B cell (primary cell): ENCODE measurements at regions not wholly inside any gene's neighbourhood (a gene's known extent, or its start where the extent isn't known, plus 50 kb on each side); places are given as distances from the start of the nearest gene placed in this dataset.

Experiments
- ATAC-seq: fragments of 200-7000 bp; cut with Tn5 transposase; one replicate; pipeline ENCODE4 v1.10.0; 2021; ENCODE audit warnings: low read depth, mild to moderate bottlenecking, moderate number of reproducible peaks, moderate library complexity
- CTCF ChIA-PET: fragments of 350-600 bp; sonication (Branson Sonifier 250); formaldehyde crosslinking; loops from one replicate; lab custom pipeline; 2021; ENCODE audit warnings: antibody characterized with exemption, inconsistent platforms; lab: Charles Lee
- POLR2A ChIA-PET: fragments of 350-600 bp; sonication (Branson Sonifier 250); formaldehyde crosslinking; loops from one replicate; lab custom pipeline; 2021; ENCODE audit warnings: antibody characterized with exemption; lab: Charles Lee
- DNase-seq: peaks from one replicate; pipeline ENCODE4 v3.0.0; 2013
- H2AFZ ChIP-seq: 2 replicates; pipeline ENCODE4 v1.6.1; 2012; ENCODE audit warnings: mild to moderate bottlenecking, low read depth, low read length; ENCODE audit not compliant: insufficient read depth, poor library complexity, severe bottlenecking
- H3K27ac ChIP-seq, 2 donors: 1 replicate in 1 of 2; 2 replicates in 1 of 2; pipeline ENCODE4 v1.5.1; 2012 to 2013; ENCODE audit warnings: low read length in 2 of 2, mild to moderate bottlenecking in 2 of 2, moderate library complexity in 1 of 2
- H3K27me3 ChIP-seq, 4 experiments: fragments of 200-600 bp in 1 of 4; sonication (generic) in 1 of 4; replicated peaks in 1 of 4; 1 replicate in 2 of 4; 2 replicates in 2 of 4; pipeline versions ENCODE4 v1.6.1 to v1.7.0; 2013 to 2016; ENCODE audit warnings: low read length in 3 of 4, mild to moderate bottlenecking in 2 of 4, mixed read lengths in 1 of 4, moderate library complexity in 1 of 4; ENCODE audit not compliant: insufficient read depth in 4 of 4, control insufficient read depth in 3 of 4; ENCODE audit errors: control extremely low read depth in 1 of 4
- H3K36me3 ChIP-seq, 2 experiments: replicated peaks in 1 of 2; 1 replicate in 1 of 2; 2 replicates in 1 of 2; pipeline versions ENCODE4 v1.6.1 to v1.7.1; 2013; ENCODE audit warnings: low read length in 1 of 2; ENCODE audit not compliant: insufficient read depth in 2 of 2, control insufficient read depth in 1 of 2; ENCODE audit errors: control extremely low read depth in 1 of 2, extremely low read depth in 1 of 2
- H3K4me1 ChIP-seq, 2 donors: fragments of 200-600 bp in 1 of 2; sonication (generic) in 1 of 2; 1 replicate in 1 of 2; 2 replicates in 1 of 2; pipeline versions ENCODE4 v1.5.1 to v1.6.1; 2013 to 2017; ENCODE audit warnings: low read length in 2 of 2; ENCODE audit not compliant: control insufficient read depth in 2 of 2, insufficient read depth in 2 of 2
- H3K4me2 ChIP-seq: replicated peaks from 2 replicates; pipeline ENCODE3; 2012; ENCODE audit warnings: mild to moderate bottlenecking, low read depth, low read length; ENCODE audit not compliant: poor library complexity, severe bottlenecking
- H3K4me3 ChIP-seq, 5 experiments: fragments of 200-600 bp in 1 of 5; sonication (generic) in 1 of 5; 1 replicate in 3 of 5; 2 replicates in 2 of 5; pipeline versions ENCODE4 v1.5.1 to v1.7.0; 2011 to 2016; ENCODE audit warnings: low read length in 4 of 5, mild to moderate bottlenecking in 4 of 5, low read depth in 2 of 5, control low read depth in 1 of 5, moderate library complexity in 1 of 5; ENCODE audit not compliant: insufficient read depth in 1 of 5; ENCODE audit errors: control extremely low read depth in 1 of 5, extremely low read depth in 1 of 5
- H3K79me2 ChIP-seq: fragments of 200-600 bp; sonication (generic); one replicate; pipeline ENCODE4 v1.6.0; 2016; ENCODE audit warnings: low read length; ENCODE audit not compliant: control insufficient read depth, insufficient read depth
- H3K9ac ChIP-seq: fragments of 200-600 bp; sonication (generic); 2 replicates; pipeline ENCODE4 v1.6.1; 2017; ENCODE audit warnings: mild to moderate bottlenecking, low read length, moderate library complexity
- H3K9me3 ChIP-seq, 3 donors: one replicate each; pipeline versions ENCODE4 v1.6.1 to v1.7.1; 2013; ENCODE audit warnings: low read length in 2 of 3; ENCODE audit not compliant: control insufficient read depth in 2 of 3, insufficient read depth in 1 of 3; ENCODE audit errors: control extremely low read depth in 1 of 3
- H4K20me1 ChIP-seq: 2 replicates; pipeline ENCODE4 v1.6.0; 2012; ENCODE audit warnings: mild to moderate bottlenecking, low read length; ENCODE audit not compliant: insufficient read depth, control insufficient read depth, poor library complexity, severe bottlenecking
- H3K27ac Mint-ChIP-seq: one replicate; pipeline ENCODE4 v1.8.0; 2021; ENCODE audit warnings: mixed read lengths
- H3K27me3 Mint-ChIP-seq: one replicate; pipeline ENCODE4 v1.8.0; 2021; ENCODE audit warnings: mixed read lengths
- H3K4me1 Mint-ChIP-seq: one replicate; pipeline ENCODE4 v1.8.0; 2021; ENCODE audit warnings: mixed read lengths
- H3K4me3 Mint-ChIP-seq: one replicate; pipeline ENCODE4 v1.8.0; 2021; ENCODE audit warnings: mixed read lengths
- H3K9me3 Mint-ChIP-seq: one replicate; pipeline ENCODE4 v1.8.0; 2022; ENCODE audit warnings: mixed read lengths; ENCODE audit not compliant: insufficient read depth
- EZH2 ChIP-seq: IDR thresholded peaks from 2 replicates; pipeline ENCODE4 v1.6.1; 2012; ENCODE audit warnings: borderline replicate concordance, low read depth, mild to moderate bottlenecking, moderate library complexity, low read length; ENCODE audit not compliant: insufficient read depth, poor library complexity, severe bottlenecking
- WGBS: methylation state at CpG from one replicate; pipeline ENCODE4 v1.1.5; 2013; ENCODE audit warnings: missing lambda C conversion rate; ENCODE audit not compliant: insufficient coverage; 5-methylcytosine and 5-hydroxymethylcytosine counted together
- intact Hi-C: fragments of 100-400 bp; cut with micrococcal nuclease; formaldehyde crosslinking; loops from one replicate; pipeline ENCODE4 v1.10.0; 2022
- TF ChIP-seq, protein P1 (sequence below): fragments of 200-600 bp; IDR thresholded peaks from one replicate; pipeline ENCODE4 v1.8.0; 2022; ENCODE audit warnings: antibody characterized with exemption, mild to moderate bottlenecking

DNA sequence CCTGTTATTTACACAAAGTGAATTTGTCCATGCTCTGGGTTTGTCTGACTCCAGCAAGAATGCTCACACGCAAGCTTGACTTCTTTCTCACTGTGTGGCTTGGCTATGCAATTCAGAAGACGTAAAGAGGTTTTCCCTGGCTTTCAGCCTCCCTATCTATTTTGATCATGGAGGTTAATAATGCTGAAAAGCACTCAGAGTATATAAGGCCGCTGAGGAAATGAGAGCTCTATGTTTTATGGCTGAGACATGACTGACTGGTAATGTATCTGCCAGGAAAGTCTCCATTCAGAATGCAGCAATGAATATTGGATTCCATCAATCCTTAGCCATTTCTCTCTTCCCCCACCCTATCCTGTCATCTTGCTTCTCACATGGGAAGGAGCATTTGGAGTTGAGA is 417.3 kb downstream of the DMAC1 start:
- DNase-seq (no peak), ATAC-seq (no peak)
- Mint-ChIP-seq H3K27me3 (no peaks in the 10 kb centered on the region), H3K27ac (no peak overlapping the region), H3K4me1 (no peaks in the 10 kb centered on the region), H3K4me3 (no peak overlapping the region), H3K9me3 (no peaks in the 10 kb centered on the region)
- 94% methylated on average over 2 of the region's 3 CpGs for WGBS
- no peak overlapping the region for H3K9ac ChIP-seq
- H3K4me1 ChIP-seq = no peaks in the 10 kb centered on the region
- ChIA-PET POLR2A (no interaction called here), CTCF (no interaction called here)
- H3K9me3 ChIP-seq = no peaks in the 10 kb centered on the region
- no peaks in the 10 kb centered on the region for H3K36me3 ChIP-seq
- H3K79me2 ChIP-seq = no peaks in the 10 kb centered on the region
- intact Hi-C loops = no loop called here
- H3K27me3 ChIP-seq = no peaks in the 10 kb centered on the region
- H3K4me3 ChIP-seq = no peak overlapping the region
- TF ChIP-seq, protein P1, sequence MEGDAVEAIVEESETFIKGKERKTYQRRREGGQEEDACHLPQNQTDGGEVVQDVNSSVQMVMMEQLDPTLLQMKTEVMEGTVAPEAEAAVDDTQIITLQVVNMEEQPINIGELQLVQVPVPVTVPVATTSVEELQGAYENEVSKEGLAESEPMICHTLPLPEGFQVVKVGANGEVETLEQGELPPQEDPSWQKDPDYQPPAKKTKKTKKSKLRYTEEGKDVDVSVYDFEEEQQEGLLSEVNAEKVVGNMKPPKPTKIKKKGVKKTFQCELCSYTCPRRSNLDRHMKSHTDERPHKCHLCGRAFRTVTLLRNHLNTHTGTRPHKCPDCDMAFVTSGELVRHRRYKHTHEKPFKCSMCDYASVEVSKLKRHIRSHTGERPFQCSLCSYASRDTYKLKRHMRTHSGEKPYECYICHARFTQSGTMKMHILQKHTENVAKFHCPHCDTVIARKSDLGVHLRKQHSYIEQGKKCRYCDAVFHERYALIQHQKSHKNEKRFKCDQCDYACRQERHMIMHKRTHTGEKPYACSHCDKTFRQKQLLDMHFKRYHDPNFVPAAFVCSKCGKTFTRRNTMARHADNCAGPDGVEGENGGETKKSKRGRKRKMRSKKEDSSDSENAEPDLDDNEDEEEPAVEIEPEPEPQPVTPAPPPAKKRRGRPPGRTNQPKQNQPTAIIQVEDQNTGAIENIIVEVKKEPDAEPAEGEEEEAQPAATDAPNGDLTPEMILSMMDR = no peak
- H4K20me1 ChIP-seq = no peaks in the 10 kb centered on the region
- no peak overlapping the region for H2AFZ ChIP-seq
- no peak overlapping the region for H3K4me2 ChIP-seq
- no peak overlapping the region for H3K27ac ChIP-seq

DNA sequence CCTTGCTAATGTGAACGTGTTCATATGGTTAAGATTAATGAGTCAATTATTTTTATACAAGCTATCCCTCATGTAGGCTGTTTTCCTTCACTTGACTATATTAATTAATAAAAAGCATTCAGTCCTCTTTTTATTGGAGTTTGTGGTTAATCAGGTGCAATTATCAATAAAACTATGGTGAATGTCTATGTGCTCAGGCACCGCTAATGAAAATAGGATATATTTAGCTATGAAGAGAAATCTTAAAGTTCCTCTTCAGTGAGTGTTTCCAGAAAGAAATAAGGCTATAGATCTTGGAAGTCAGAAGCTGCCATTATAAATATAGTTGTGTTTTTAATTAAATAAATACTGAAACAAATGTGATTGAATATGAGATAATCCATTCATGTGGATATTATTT is 422.1 kb downstream of the DMAC1 start:
- no peaks in the 10 kb centered on the region for H3K79me2 ChIP-seq
- no peak overlapping the region for H3K4me3 ChIP-seq
- no peaks in the 10 kb centered on the region for H3K27me3 ChIP-seq
- no peak overlapping the region for H3K4me2 ChIP-seq
- H3K36me3 ChIP-seq = no peaks in the 10 kb centered on the region
- ATAC-seq = no peak
- CTCF ChIA-PET = no interaction called here
- no peak overlapping the region for H3K4me3 Mint-ChIP-seq
- no peak for DNase-seq
- no peak overlapping the region for H2AFZ ChIP-seq
- intact Hi-C loops = no loop called here
- no peaks in the 10 kb centered on the region for H3K4me1 ChIP-seq
- no peaks in the 10 kb centered on the region for H4K20me1 ChIP-seq
- no peaks in the 10 kb centered on the region for H3K4me1 Mint-ChIP-seq
- H3K27ac ChIP-seq = no peak overlapping the region
- no CpG with 5 or more reads among the region's 2 CpGs for WGBS
- H3K27ac Mint-ChIP-seq = no peak overlapping the region
- H3K27me3 Mint-ChIP-seq = no peaks in the 10 kb centered on the region
- POLR2A ChIA-PET = no interaction called here
- TF ChIP-seq EZH2 = no peak
- TF ChIP-seq, protein P1 = no peak
- no peaks in the 10 kb centered on the region for H3K9me3 Mint-ChIP-seq
- H3K9me3 ChIP-seq = peaks cover 0 to 2% (median 0%) of the 10 kb centered on the region in 3 donors
- H3K9ac ChIP-seq = no peak overlapping the region
